NCI-H146 treated with DMSO at 0.1 percent for 48 hours (cell line): ENCODE measurements at regions not wholly inside any gene's neighbourhood (a gene's known extent, or its start where the extent isn't known, plus 50 kb on each side); places are given as distances from the start of the nearest gene placed in this dataset.

Experiments
- DNase-seq: peaks from one replicate; lab custom pipeline; 2025; ENCODE audit not compliant: unreplicated experiment; lab: John Stamatoyannopoulos, UW

GRCh38 chr4:184529283-184529682 lies 54.9 kb upstream of the IRF2 start:
- DNase-seq = no peak

DNA sequence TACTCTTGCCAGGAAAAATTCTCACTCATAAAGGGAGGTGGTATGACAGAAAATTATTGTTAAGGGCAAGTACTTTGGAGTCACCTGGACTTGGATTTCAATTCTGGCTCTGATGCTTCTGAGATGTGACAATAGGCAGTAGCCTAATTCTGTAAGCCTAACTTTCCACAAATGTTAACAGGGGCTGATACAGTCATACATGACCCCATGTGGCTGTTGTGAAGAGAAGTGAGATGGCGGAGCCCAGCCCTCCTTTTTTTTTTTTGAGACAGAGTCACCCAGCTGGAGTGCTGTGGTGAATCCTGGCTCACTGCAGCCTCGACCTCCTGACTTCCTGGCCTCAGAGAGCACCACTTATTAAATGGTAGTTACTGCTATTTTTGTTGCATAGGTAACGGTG lies 54.4 kb upstream of the IRF2 start:
- DNase-seq = no peak

GRCh38 chr4:184528051-184528450 lies 53.7 kb upstream of the IRF2 start:
- no peak for DNase-seq

- no peak for DNase-seq
Measured at GRCh38 chr4:184526228-184526627, 51.9 kb upstream of the IRF2 start.
